GM06990 (cell line): ENCODE measurements at regions not wholly inside any gene's neighbourhood (a gene's known extent, or its start where the extent isn't known, plus 50 kb on each side); places are given as distances from the start of the nearest gene placed in this dataset.

Experiments
- DNase-seq: peaks from one replicate; pipeline ENCODE4 v3.0.0-alpha.2; 2011; ENCODE audit not compliant: insufficient read length; ENCODE audit errors: extremely low read depth
- H3K27me3 ChIP-seq: replicated peaks from 2 replicates; pipeline ENCODE4 v1.6.0; 2011; ENCODE audit warnings: low read length; ENCODE audit not compliant: control insufficient read depth, insufficient read depth
- H3K36me3 ChIP-seq: 2 replicates; pipeline ENCODE4 v1.5.1; 2011; ENCODE audit warnings: low read length; ENCODE audit not compliant: control insufficient read depth, insufficient read depth
- H3K4me3 ChIP-seq: replicated peaks from 2 replicates; pipeline ENCODE4 v1.5.1; 2011; ENCODE audit warnings: low read depth, mild to moderate bottlenecking, control low read depth, low read length
- CTCF ChIP-seq: IDR thresholded peaks from 2 replicates; pipeline ENCODE4 v1.5.1; 2011; ENCODE audit warnings: low read length, control low read depth, mild to moderate bottlenecking, inconsistent platforms; ENCODE audit not compliant: insufficient read depth, poor library complexity, severe bottlenecking

DNA sequence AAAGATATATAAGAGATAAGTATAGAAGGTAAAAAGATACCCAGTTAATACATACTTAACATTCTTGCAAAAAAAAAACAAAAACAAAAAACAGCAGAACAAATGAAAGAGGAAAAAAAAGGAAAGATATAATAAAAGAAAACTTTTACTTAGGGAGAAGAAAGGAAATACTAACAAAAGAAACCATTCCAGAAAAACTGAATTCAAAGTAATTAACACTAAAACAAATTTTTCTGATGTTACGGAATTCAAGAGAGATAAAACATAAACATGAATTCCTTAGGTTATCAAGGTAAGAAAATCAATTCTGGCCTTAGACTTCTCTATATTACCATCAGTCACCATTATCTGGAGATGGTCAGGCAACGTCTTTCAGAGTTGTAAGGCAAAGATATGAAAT lies 261.8 kb downstream of the ZEB2 start:
- DNase-seq: no peak
- no peaks in the 10 kb centered on the region for H3K27me3 ChIP-seq
- H3K36me3 ChIP-seq: no peaks in the 10 kb centered on the region
- no peak for TF ChIP-seq CTCF
- H3K4me3 ChIP-seq: no peak overlapping the region

DNA sequence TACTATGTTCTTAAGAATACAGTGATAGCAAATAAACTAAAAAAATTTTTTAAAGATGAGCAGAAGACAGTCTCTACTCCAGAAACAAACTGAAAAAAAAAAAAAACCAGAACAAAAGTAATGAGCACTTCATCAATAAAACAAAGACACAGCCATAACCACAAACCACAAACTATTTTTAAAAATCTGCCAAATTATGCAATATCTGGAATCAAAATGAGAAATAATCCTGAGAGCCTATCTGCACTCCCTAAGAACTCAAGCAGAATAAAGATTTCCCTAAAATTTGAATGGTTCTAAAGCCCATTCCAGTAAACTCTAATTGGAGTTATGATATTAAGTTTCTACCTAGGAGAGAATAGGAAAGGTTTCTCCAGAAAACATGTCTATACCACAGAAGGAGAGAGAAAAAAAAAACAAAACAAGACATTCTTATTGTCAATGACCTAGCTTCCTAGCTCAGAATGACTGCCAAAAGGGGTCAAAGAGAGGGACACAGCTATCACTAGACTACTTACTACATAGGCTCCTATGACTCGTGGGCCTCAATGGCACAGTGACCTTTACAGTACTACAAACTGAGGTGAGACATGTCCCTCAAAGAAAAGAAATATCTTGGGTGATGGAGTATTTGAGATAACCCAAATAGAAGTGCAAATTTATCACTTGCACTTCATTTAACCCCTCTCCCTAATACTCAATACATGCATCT lies 262.8 kb downstream of the ZEB2 start:
- no peak overlapping the region for H3K4me3 ChIP-seq
- no peak for DNase-seq
- no peaks in the 10 kb centered on the region for H3K36me3 ChIP-seq
- no peak for TF ChIP-seq CTCF
- H3K27me3 ChIP-seq: no peaks in the 10 kb centered on the region

DNA sequence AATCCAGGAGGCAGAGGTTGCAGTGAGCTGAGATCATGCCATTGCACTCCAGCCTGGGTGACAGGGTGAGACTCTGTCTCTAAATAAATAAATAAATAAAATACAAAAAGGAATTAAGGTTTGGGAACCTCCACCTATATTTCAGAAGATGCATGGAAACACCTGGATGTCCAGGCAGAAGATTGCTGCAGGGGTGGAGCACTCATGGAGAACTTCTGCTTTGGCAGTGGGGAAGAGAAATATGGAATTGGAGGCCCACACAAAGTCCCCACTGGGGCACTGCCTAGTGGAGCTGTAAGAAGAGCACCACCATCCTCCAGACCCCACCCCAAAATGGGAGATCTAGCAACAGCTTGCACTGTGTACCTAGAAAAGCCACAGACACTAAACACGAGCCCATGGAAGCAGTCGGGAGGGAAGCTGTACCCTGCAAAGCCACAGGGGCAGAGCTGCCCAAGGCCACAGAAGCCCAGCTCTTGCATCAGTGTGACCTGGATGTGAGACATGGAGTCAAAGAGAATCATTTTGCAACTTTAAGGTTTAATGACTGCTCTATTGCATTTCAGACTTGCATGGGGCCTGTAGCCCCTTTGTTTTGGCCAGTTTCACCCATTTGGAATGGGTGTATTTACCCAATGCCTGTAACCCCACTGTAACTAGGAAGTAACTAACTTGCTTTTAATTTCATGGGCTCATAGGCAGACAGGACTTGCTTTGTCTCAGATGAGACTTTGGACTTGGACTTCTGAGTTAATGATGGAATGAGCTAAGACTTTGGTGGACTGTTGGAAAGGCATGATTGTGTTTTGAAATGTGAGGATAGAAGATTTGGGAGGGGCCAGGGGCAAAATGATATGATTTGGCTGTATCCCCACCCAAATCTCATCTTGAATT lies 265.3 kb downstream of the ZEB2 start:
- no peak overlapping the region for H3K4me3 ChIP-seq
- H3K36me3 ChIP-seq: no peaks in the 10 kb centered on the region
- TF ChIP-seq CTCF: no peak
- H3K27me3 ChIP-seq: no peaks in the 10 kb centered on the region
- DNase-seq: no peak

DNA sequence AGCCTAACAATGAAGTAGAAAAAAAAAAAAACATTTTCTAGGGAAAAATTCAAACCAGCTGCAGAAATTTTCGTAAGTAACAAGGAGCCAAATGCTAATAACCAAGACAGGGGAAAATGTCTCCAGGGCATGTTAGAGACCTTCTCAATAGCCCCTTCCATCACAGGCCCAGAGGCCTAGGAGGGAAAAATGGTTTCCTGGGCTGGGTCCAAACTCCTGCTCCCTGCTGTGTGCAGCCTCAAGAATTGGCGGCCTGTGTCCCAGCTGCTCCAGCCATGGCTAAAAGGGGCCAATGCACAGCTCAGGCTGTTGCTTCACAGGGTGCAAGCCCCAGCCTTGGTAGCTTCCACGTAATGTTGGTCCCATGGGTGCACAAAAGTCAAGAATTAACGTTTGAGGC lies 266.2 kb downstream of the ZEB2 start:
- no peak for TF ChIP-seq CTCF
- Histone ChIP-seq H3K36me3 (no peaks in the 10 kb centered on the region), H3K4me3 (no peak overlapping the region), H3K27me3 (no peaks in the 10 kb centered on the region)
- DNase-seq: no peak

- H3K4me3 ChIP-seq: no peak overlapping the region
- no peaks in the 10 kb centered on the region for H3K36me3 ChIP-seq
- H3K27me3 ChIP-seq: no peaks in the 10 kb centered on the region
- no peak for DNase-seq
- TF ChIP-seq CTCF: no peak
These were observed 267.2 kb downstream of the ZEB2 start for GRCh38 chr2:144252694-144253093.
